ENCODE measurements at regions not wholly inside any gene's neighbourhood (a gene's known extent, or its start where the extent isn't known, plus 50 kb on each side); places are given as distances from the start of the nearest gene placed in this dataset.

GRCh38 chr1:34332996-34333395 is 156.3 kb downstream of the C1orf94 start:
- TF ChIP-seq CTCF (IDR thresholded peaks at IDR 0.05; ENCODE audit: extremely low read depth in 1 of 2, insufficient read depth in 1 of 2, low read depth in 1 of 2, low read length in 2 of 2), result no peak
- no peak for TF ChIP-seq EZH2 (IDR thresholded peaks at IDR 0.05; ENCODE audit: borderline replicate concordance, low read depth, low read length, severe bottlenecking)
- no peak for TF ChIP-seq POLR2A (IDR thresholded peaks at IDR 0.05; ENCODE audit: low read depth, low read length)

Measured in endothelial cell of umbilical vein (primary cell).